K562 (cell line): ENCODE measurements at regions not wholly inside any gene's neighbourhood (a gene's known extent, or its start where the extent isn't known, plus 50 kb on each side); places are given as distances from the start of the nearest gene placed in this dataset.

Experiments used
- ATAC-seq: fragments of 200-7000 bp; cut with Tn5 transposase; 3 replicates; pipeline ENCODE4 v1.9.1; 2020; ENCODE audit warnings: moderate library complexity
- BruUV-seq: library from RNA; stranded (reverse); fragments of 400-500 nt; replicated peaks from 2 replicates; lab custom pipeline; 2021; lab: Mats Ljungman, UMichigan
- CTCF ChIA-PET: fragments of 300-600 bp; formaldehyde crosslinking; extraction: SDS; loops from one replicate; lab custom pipeline; 2021; ENCODE audit warnings: low intra/inter-chr PET ratio; lab: Yijun Ruan, JAX
- POLR2A ChIA-PET: fragments of 300-600, 350-650 bp; sonication (Branson Sonifier 250); formaldehyde crosslinking; extraction: SDS; loops from one replicate; lab custom pipeline; 2021; ENCODE audit warnings: antibody characterized with exemption, inconsistent platforms; lab: Yijun Ruan, JAX
- DNase-seq, 4 experiments: peaks; one replicate each; pipeline versions ENCODE4 v3.0.0 to v3.0.0-alpha.2; 2011 to 2018; ENCODE audit warnings: low spot score in 3 of 4, mixed read lengths in 3 of 4; ENCODE audit errors: extremely low read depth in 1 of 4
- FAIRE-seq: peaks from 2 replicates; lab custom pipeline; 2011; peaks lifted over from hg19 to GRCh38; lab: Jason Lieb, UNC
- H2AFZ ChIP-seq: 2 replicates; pipeline ENCODE4 v1.6.0; 2011; ENCODE audit warnings: low read depth, low read length, control low read depth, inconsistent platforms
- H3K27ac ChIP-seq: fragments of 200-600 bp; 3 replicates; pipeline ENCODE4 v1.8.0; 2011; ENCODE audit warnings: low read depth, mild to moderate bottlenecking, control low read depth, inconsistent platforms, low read length, moderate library complexity, mixed read lengths; ENCODE audit errors: extremely low read depth
- H3K27me3 ChIP-seq, 2 experiments: fragments of 300-600 bp in 1 of 2; 2 replicates in 1 of 2; 3 replicates in 1 of 2; pipeline versions ENCODE4 v1.6.0 to v1.8.0; 2011; ENCODE audit warnings: inconsistent platforms in 2 of 2, low read length in 2 of 2, mild to moderate bottlenecking in 1 of 2, mixed read lengths in 1 of 2, moderate library complexity in 1 of 2; ENCODE audit not compliant: control insufficient read depth in 2 of 2, insufficient read depth in 2 of 2
- H3K36me3 ChIP-seq: fragments of 300-600 bp; 3 replicates; pipeline ENCODE4 v1.8.0; 2011; ENCODE audit warnings: mild to moderate bottlenecking, low read length, inconsistent platforms; ENCODE audit not compliant: control insufficient read depth, insufficient read depth
- H3K4me1 ChIP-seq, 2 experiments: fragments of 200-600 bp in 1 of 2; replicated peaks in 1 of 2; 2 replicates in 1 of 2; 3 replicates in 1 of 2; pipeline versions ENCODE4 v1.5.1 to v1.8.0; 2011; ENCODE audit warnings: inconsistent platforms in 2 of 2, low read length in 2 of 2, mild to moderate bottlenecking in 1 of 2, mixed read lengths in 1 of 2, moderate library complexity in 1 of 2; ENCODE audit not compliant: control insufficient read depth in 2 of 2, insufficient read depth in 2 of 2
- H3K4me2 ChIP-seq: 2 replicates; pipeline ENCODE4 v1.6.1; 2011; ENCODE audit warnings: low read length, control low read depth, inconsistent platforms, mixed read lengths; ENCODE audit not compliant: insufficient read depth
- H3K4me3 ChIP-seq: fragments of 200-600 bp; sonication (generic), shearing (Covaris generic); 2 replicates; pipeline ENCODE4 v1.5.1; 2016; ENCODE audit warnings: control low read depth, inconsistent platforms
- H3K79me2 ChIP-seq: fragments of 200-600 bp; 3 replicates; pipeline ENCODE4 v1.8.0; 2011; ENCODE audit warnings: low read length, inconsistent platforms; ENCODE audit not compliant: control insufficient read depth, insufficient read depth
- H3K9ac ChIP-seq, 2 experiments: 2 replicates each; pipeline versions ENCODE4 v1.6.0 to v1.6.1; 2011; ENCODE audit warnings: low read depth in 2 of 2, low read length in 2 of 2, control low read depth in 1 of 2, inconsistent platforms in 1 of 2, mild to moderate bottlenecking in 1 of 2, mixed read lengths in 1 of 2; ENCODE audit not compliant: insufficient read depth in 1 of 2
- H3K9me1 ChIP-seq: one replicate; pipeline ENCODE4 v1.6.0; 2011; ENCODE audit warnings: inconsistent platforms, mild to moderate bottlenecking, low read length, moderate library complexity; ENCODE audit not compliant: control insufficient read depth, insufficient read depth
- H3K9me3 ChIP-seq: replicated peaks from 2 replicates; pipeline ENCODE4 v1.5.1; 2011; ENCODE audit warnings: low read depth, low read length, inconsistent platforms; ENCODE audit not compliant: control insufficient read depth, insufficient read depth
- H4K20me1 ChIP-seq: replicated peaks from 2 replicates; pipeline ENCODE4 v1.6.1; 2011; ENCODE audit warnings: low read length, inconsistent platforms, mixed read lengths; ENCODE audit not compliant: control insufficient read depth, insufficient read depth
- CC2D1A ChIP-seq: fragments of 450-650 bp; IDR thresholded peaks from 2 replicates; pipeline ENCODE4 v1.6.1; 2017; ENCODE audit warnings: mild to moderate bottlenecking
- HNRNPLL ChIP-seq: fragments of 200-400 bp; formaldehyde crosslinking; IDR thresholded peaks from 2 replicates; pipeline ENCODE4 v1.6.1; 2017; ENCODE audit warnings: low read length, low read depth, mild to moderate bottlenecking; ENCODE audit not compliant: poor library complexity, severe bottlenecking
- KLF13 ChIP-seq: fragments of 450-650 bp; IDR thresholded peaks from 2 replicates; pipeline ENCODE4 v1.6.1; 2016; ENCODE audit warnings: missing genetic modification characterization, low read depth, mild to moderate bottlenecking, missing compliant biosample characterization, moderate library complexity, borderline replicate concordance
- RBM39 ChIP-seq: fragments of 200-400 bp; formaldehyde crosslinking; optimal IDR thresholded peaks from 2 replicates; pipeline ENCODE3; 2018; ENCODE audit warnings: low read depth, low read length
- RFX1 ChIP-seq: fragments of 450-650 bp; IDR thresholded peaks from 2 replicates; pipeline ENCODE4 v1.6.1; 2016; ENCODE audit warnings: mild to moderate bottlenecking, moderate library complexity
- TAL1 ChIP-seq: fragments of 450-650 bp; IDR thresholded peaks from 2 replicates; pipeline ENCODE4 v1.6.1; 2016; ENCODE audit warnings: mild to moderate bottlenecking
- ZBED1 ChIP-seq: IDR thresholded peaks from 2 replicates; pipeline ENCODE4 v1.6.1; 2014
- ZNF121 ChIP-seq: sonication (generic); formaldehyde crosslinking; conservative IDR thresholded peaks from 2 replicates; pipeline ENCODE4 v1.8.0; 2022; ENCODE audit warnings: missing genetic modification reagents
- ZNF165 ChIP-seq: fragments of 250-450 bp; sonication (Bioruptor Pico); IDR thresholded peaks from 2 replicates; pipeline ENCODE4 v1.4.0; 2020; ENCODE audit warnings: borderline replicate concordance
- ZNF316 ChIP-seq: fragments of 450-650 bp; IDR thresholded peaks from 2 replicates; pipeline ENCODE4 v1.6.1; 2016
- ZNF354B ChIP-seq: fragments of 250-450 bp; sonication (Bioruptor Pico); IDR thresholded peaks from 2 replicates; pipeline ENCODE4 v1.4.0; 2020
- ZNF785 ChIP-seq: fragments of 250-450 bp; sonication (Bioruptor Pico); IDR thresholded peaks from 2 replicates; pipeline ENCODE4 v1.4.0; 2020; ENCODE audit warnings: mild to moderate bottlenecking
- WGBS: fragments of 100-300 bp; shearing (Covaris generic); methylation state at CpG from one replicate; pipeline ENCODE4 v1.1.6; 2016; ENCODE audit warnings: low coverage, mixed read lengths; ENCODE audit not compliant: insufficient coverage; ENCODE audit errors: missing lambda C conversion rate; 5-methylcytosine and 5-hydroxymethylcytosine counted together
- in situ Hi-C: fragments of 300-500 bp; cut with MboI; formaldehyde crosslinking; loops from 4 replicates; pipeline ENCODE4 v1.15.0; 2018; ENCODE audit warnings: inconsistent platforms, mixed read lengths
- intact Hi-C: fragments of 100-400 bp; cut with micrococcal nuclease; formaldehyde crosslinking; loops from 2 replicates; pipeline ENCODE4 v1.14.2; 2022

DNA sequence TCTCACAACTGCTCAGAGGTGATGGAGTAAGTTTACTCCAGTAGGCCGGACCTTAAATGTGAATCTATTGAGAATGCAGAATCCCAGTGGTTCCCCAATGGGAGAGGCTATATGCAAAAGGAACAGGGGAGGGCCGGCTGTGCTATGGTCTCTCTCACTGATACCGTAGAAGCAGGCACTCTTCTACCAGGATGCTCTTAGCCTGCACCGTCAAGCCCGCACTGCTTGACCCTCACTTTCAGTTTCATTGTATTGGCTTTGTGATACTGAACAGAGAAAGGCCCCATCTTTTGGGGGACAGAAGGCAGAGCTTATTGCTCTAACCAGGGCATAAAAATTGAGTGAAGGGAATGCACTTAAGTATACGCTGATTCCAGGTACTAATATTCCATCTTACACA lies 615.0 kb upstream of the RGMB start:
- Histone ChIP-seq H3K27me3 (no peaks in the 10 kb centered on the region), H3K4me3 (no peak overlapping the region), H3K4me1 (no peaks in the 10 kb centered on the region), H3K9me3 (no peaks in the 10 kb centered on the region; the same call in 1 of the 2 replicates), H4K20me1 (no peaks in the 10 kb centered on the region), H3K79me2 (no peaks in the 10 kb centered on the region), H3K9me1 (no peaks in the 10 kb centered on the region), H3K9ac (no peak overlapping the region), H3K4me2 (no peak overlapping the region), H2AFZ (no peak overlapping the region), H3K36me3 (no peaks in the 10 kb centered on the region), H3K27ac (no peak overlapping the region)
- TF ChIP-seq RBM39 (no peak), HNRNPLL (no peak), KLF13 (no peak), ZNF785 (CRISPR knock-in tag) (no peak)
- in situ Hi-C loops, result no loop called here
- WGBS, result 4% methylated on average over 6 of the region's 6 CpGs
- intact Hi-C loops, result no loop called here
- no peak for DNase-seq
- BruUV-seq, result no TSS peak
- ChIA-PET CTCF (no interaction called here), POLR2A (no interaction called here)
- ATAC-seq, result no peak
- FAIRE-seq, result no peak

GRCh38 chr5:98163796-98164493 lies 609.5 kb upstream of the RGMB start:
- CTCF ChIA-PET, result no interaction called here

More at GRCh38 chr5:98163796-98164493, 609.5 kb upstream of the RGMB start:
- Histone ChIP-seq H4K20me1 (no peaks in the 10 kb centered on the region), H3K4me2 (no peak overlapping the region)
- BruUV-seq, result no TSS peak
- POLR2A ChIA-PET, result no interaction called here
- TF ChIP-seq CC2D1A (no peak), ZBED1 (no peak), RFX1 (no peak), ZNF354B (no peak), ZNF316 (no peak), ZNF165 (CRISPR knock-in tag) (no peak), TAL1 (no peak), ZNF121 (CRISPR knock-in tag) (no peak)
- TF ChIP-seq, all 486 proteins: peak for 0
- no peaks in the 10 kb centered on the region for H3K9me1 ChIP-seq
- in situ Hi-C loops (no loop called here), intact Hi-C loops (no loop called here)
- H3K27ac ChIP-seq, result no peak overlapping the region
- no peaks in the 10 kb centered on the region for H3K4me1 ChIP-seq
- ATAC-seq, result no peak
- H3K9me3 ChIP-seq, result no peaks in the 10 kb centered on the region; the same call in 1 of the 2 replicates
- WGBS, result 6% methylated on average over 4 of the region's 4 CpGs
- no peak overlapping the region for H3K4me3 ChIP-seq
- H3K9ac ChIP-seq, result no peak overlapping the region
- DNase-seq, result no peak
- H2AFZ ChIP-seq, result no peak overlapping the region
- FAIRE-seq, result no peak
- H3K79me2 ChIP-seq, result no peaks in the 10 kb centered on the region
- no peaks in the 10 kb centered on the region for H3K36me3 ChIP-seq
- no peaks in the 10 kb centered on the region for H3K27me3 ChIP-seq
